A673 (cell line): ENCODE measurements at regions not wholly inside any gene's neighbourhood (a gene's known extent, or its start where the extent isn't known, plus 50 kb on each side); places are given as distances from the start of the nearest gene placed in this dataset.

Experiments
- BruUV-seq: library from RNA; stranded (reverse); fragments of 400-500 nt; replicated peaks from 2 replicates; lab custom pipeline; 2021; lab: Mats Ljungman, UMichigan
- CTCF ChIA-PET: fragments of 300-600 bp; sonication (Branson Sonifier 250); formaldehyde crosslinking; loops from one replicate; lab custom pipeline; 2022; ENCODE audit warnings: antibody characterized with exemption; lab: Charles Lee
- POLR2A ChIA-PET: fragments of 300-600 bp; sonication (Branson Sonifier 250); formaldehyde crosslinking; loops from one replicate; lab custom pipeline; 2022; ENCODE audit warnings: antibody characterized with exemption; ENCODE audit not compliant: low non-redundant PET; lab: Charles Lee
- DNase-seq: peaks from one replicate; pipeline ENCODE4 v3.0.0-alpha.2; 2015; ENCODE audit warnings: low spot score
- H3K27ac ChIP-seq: fragments of 200-600 bp; sonication (generic); 2 replicates; pipeline ENCODE4 v1.5.1; 2016; ENCODE audit warnings: mixed run types, low read depth, mild to moderate bottlenecking, mixed read lengths, antibody characterized with exemption, low read length; ENCODE audit not compliant: poor library complexity, severe bottlenecking
- H3K27me3 ChIP-seq: fragments of 200-600 bp; sonication (generic); replicated peaks from 2 replicates; pipeline ENCODE4 v1.6.1; 2017; ENCODE audit warnings: mixed run types, low read depth, mild to moderate bottlenecking, mixed read lengths, antibody characterized with exemption, low read length; ENCODE audit not compliant: insufficient read depth, poor library complexity
- H3K36me3 ChIP-seq: fragments of 200-600 bp; sonication (generic); 2 replicates; pipeline ENCODE4 v1.6.1; 2016; ENCODE audit warnings: mixed run types, mild to moderate bottlenecking, mixed read lengths, antibody characterized with exemption, low read length; ENCODE audit not compliant: insufficient read depth, poor library complexity, severe bottlenecking
- H3K4me1 ChIP-seq: fragments of 200-600 bp; sonication (generic); 2 replicates; pipeline ENCODE4 v1.6.1; 2017; ENCODE audit warnings: mixed run types, mild to moderate bottlenecking, mixed read lengths, antibody characterized with exemption, low read length; ENCODE audit not compliant: insufficient read depth, poor library complexity, severe bottlenecking
- H3K4me3 ChIP-seq: fragments of 200-600 bp; sonication (generic); 2 replicates; pipeline ENCODE4 v1.5.1; 2016; ENCODE audit warnings: low read depth, mixed run types, mild to moderate bottlenecking, mixed read lengths, low read length; ENCODE audit not compliant: poor library complexity, severe bottlenecking
- H3K9me3 ChIP-seq: fragments of 200-600 bp; sonication (generic); 2 replicates; pipeline ENCODE4 v1.6.1; 2016; ENCODE audit warnings: mixed run types, low read depth, mild to moderate bottlenecking, mixed read lengths, antibody characterized with exemption, low read length; ENCODE audit not compliant: poor library complexity, severe bottlenecking
- CTCF ChIP-seq: fragments of 300-800, 200-600 bp; sonication (generic); conservative IDR thresholded peaks from 2 replicates; pipeline ENCODE4 v1.5.1; 2017; ENCODE audit warnings: low read depth, mild to moderate bottlenecking, antibody characterized with exemption, low read length, moderate library complexity, mixed read lengths
- EZH2 ChIP-seq: fragments of 200-600 bp; sonication (generic); IDR thresholded peaks from 2 replicates; pipeline ENCODE4 v1.6.1; 2017; ENCODE audit warnings: borderline replicate concordance, low read depth, mild to moderate bottlenecking, mixed read lengths, antibody characterized with exemption, low read length; ENCODE audit not compliant: poor library complexity, severe bottlenecking
- intact Hi-C: fragments of 100-400 bp; cut with micrococcal nuclease; formaldehyde crosslinking; loops from one replicate; pipeline ENCODE4 v1.10.0; 2022; ENCODE audit not compliant: unreplicated experiment

- no peak overlapping the region for H3K4me3 ChIP-seq
- H3K9me3 ChIP-seq: no peaks in the 10 kb centered on the region
- TF ChIP-seq CTCF (no peak), EZH2 (no peak)
- BruUV-seq: no TSS peak
- H3K27ac ChIP-seq: no peak overlapping the region
- H3K4me1 ChIP-seq: no peaks in the 10 kb centered on the region
- no peak for DNase-seq
- no peaks in the 10 kb centered on the region for H3K27me3 ChIP-seq
- ChIA-PET CTCF (no interaction called here), POLR2A (no interaction called here)
- intact Hi-C loops: no loop called here
- no peaks in the 10 kb centered on the region for H3K36me3 ChIP-seq
These were observed 1418.5 kb downstream of the EFNB2 start for GRCh38 chr13:105116966-105117365.

GRCh38 chr13:105112561-105112960 lies 1422.9 kb downstream of the EFNB2 start:
- BruUV-seq: no TSS peak
- CTCF ChIA-PET: no interaction called here
- no peaks in the 10 kb centered on the region for H3K27me3 ChIP-seq
- no peaks in the 10 kb centered on the region for H3K9me3 ChIP-seq
- no peak overlapping the region for H3K27ac ChIP-seq
- no peaks in the 10 kb centered on the region for H3K36me3 ChIP-seq
- TF ChIP-seq EZH2 (no peak), CTCF (no peak)
- H3K4me1 ChIP-seq: no peaks in the 10 kb centered on the region
- DNase-seq: no peak
- H3K4me3 ChIP-seq: no peak overlapping the region
- POLR2A ChIA-PET: no interaction called here
- intact Hi-C loops: no loop called here

GRCh38 chr13:105107781-105108180 lies 1427.7 kb downstream of the EFNB2 start:
- Histone ChIP-seq H3K4me1 (no peaks in the 10 kb centered on the region), H3K4me3 (no peak overlapping the region), H3K27me3 (no peaks in the 10 kb centered on the region), H3K36me3 (no peaks in the 10 kb centered on the region), H3K9me3 (no peaks in the 10 kb centered on the region), H3K27ac (no peak overlapping the region)
- intact Hi-C loops: no loop called here
- DNase-seq: no peak
- CTCF ChIA-PET: no interaction called here
- TF ChIP-seq EZH2 (no peak), CTCF (no peak)
- POLR2A ChIA-PET: no interaction called here
- BruUV-seq: no TSS peak
